Amniotic stem cell (primary cell): ENCODE measurements at regions not wholly inside any gene's neighbourhood (a gene's known extent, or its start where the extent isn't known, plus 50 kb on each side); places are given as distances from the start of the nearest gene placed in this dataset.

Experiments
- DNase-seq: peaks from one replicate; lab custom pipeline; 2025; lab: John Stamatoyannopoulos, UW

- no peak for DNase-seq
These were observed 63.8 kb downstream of the MRPL46 start for GRCh38 chr15:88403351-88403791.

GRCh38 chr15:88401996-88402656 lies 65.1 kb downstream of the MRPL46 start:
- no peak for DNase-seq

DNA sequence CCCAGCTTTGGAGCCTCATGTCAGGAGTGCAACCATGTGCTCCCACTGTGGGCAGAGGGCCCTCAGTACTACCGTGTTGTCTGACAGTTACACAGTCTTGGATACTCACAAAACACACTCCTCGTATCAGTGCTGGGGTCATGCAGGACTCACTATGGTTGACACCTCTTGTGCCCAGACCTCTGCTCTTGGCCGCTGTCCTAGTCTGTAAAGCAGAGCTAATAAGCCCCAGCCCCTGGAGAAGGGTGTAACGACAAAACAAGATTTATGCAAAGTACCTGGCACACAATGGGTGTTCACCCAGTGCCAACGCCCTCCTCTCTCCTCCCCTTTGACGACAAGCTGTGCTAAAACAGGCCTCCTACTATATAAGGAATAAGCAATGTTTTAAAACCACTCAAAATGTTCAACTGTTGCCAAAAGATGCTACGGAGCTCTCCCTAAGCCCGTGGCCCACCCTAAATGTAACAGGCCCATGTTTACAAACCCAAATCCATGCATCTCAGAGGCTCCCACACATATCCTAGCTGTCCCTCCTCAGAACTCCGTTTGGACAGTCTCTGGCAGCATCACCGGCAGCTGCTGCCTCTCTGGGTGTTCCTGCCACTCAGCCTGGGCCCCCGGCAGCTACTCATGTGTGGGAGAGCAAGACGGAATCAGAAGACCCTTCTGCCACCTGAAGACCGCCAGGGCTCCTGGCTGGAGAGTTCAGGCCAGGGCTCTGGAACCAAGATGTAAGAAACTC lies 65.8 kb downstream of the MRPL46 start:
- DNase-seq, result no peak

GRCh38 chr15:88400591-88401250 lies 66.5 kb downstream of the MRPL46 start:
- DNase-seq, result no peak

DNA sequence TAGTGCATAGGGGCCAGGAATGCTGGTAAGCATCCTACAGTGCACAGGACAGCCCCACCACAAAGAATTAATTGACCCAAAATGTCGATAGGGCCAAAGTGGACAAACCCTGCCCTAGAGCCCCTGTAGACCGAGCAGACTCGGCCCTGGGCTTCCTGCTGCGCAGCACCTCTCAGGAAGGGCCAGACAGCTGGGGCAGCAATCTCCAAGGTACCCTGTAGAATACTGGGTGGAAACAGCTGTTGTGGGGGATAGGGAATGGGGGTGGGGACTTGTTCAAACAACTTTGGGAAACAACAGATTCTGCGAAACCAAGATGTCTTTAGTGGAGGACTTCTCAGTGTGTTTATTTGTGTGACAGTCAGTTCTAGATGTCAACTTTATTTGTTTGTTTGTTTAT lies 67.1 kb downstream of the MRPL46 start:
- DNase-seq, result no peak

- no peak for DNase-seq
These were observed 68.0 kb downstream of the MRPL46 start for GRCh38 chr15:88399021-88399685.

GRCh38 chr15:88398011-88398410 lies 69.2 kb downstream of the MRPL46 start:
- no peak for DNase-seq

- no peak for DNase-seq
These were observed 69.7 kb downstream of the MRPL46 start for GRCh38 chr15:88397506-88397905.

GRCh38 chr15:88395872-88396781 lies 71.1 kb downstream of the MRPL46 start:
- no peak for DNase-seq

DNA sequence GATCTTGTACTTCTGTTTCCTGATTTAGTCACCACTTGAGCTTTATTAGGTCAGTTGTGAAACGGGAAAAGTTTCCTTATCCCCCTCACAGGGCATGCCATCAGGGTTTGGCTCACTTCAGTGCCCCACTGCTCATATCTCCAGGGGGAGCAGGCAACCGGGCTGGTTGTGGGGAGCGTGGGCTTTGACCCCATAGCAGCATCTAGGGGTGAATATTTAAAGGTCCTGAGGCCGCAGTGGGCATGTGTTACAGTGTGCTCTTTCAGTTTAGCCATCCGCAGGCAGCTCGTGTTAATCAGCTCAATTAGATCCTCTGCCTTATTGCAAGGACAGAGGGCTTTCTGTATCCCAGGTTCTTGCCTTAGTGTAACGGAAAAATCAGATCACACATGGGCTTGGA lies 71.9 kb downstream of the MRPL46 start:
- DNase-seq, result no peak

GRCh38 chr15:88394553-88395145 lies 72.5 kb downstream of the MRPL46 start:
- DNase-seq, result no peak

GRCh38 chr15:88393719-88394519 lies 73.3 kb downstream of the MRPL46 start:
- DNase-seq, result no peak

- DNase-seq, result no peak
These were observed 75.5 kb downstream of the MRPL46 start for GRCh38 chr15:88391700-88392099.

- DNase-seq, result no peak
These were observed 76.2 kb downstream of the MRPL46 start for GRCh38 chr15:88391006-88391405.

DNA sequence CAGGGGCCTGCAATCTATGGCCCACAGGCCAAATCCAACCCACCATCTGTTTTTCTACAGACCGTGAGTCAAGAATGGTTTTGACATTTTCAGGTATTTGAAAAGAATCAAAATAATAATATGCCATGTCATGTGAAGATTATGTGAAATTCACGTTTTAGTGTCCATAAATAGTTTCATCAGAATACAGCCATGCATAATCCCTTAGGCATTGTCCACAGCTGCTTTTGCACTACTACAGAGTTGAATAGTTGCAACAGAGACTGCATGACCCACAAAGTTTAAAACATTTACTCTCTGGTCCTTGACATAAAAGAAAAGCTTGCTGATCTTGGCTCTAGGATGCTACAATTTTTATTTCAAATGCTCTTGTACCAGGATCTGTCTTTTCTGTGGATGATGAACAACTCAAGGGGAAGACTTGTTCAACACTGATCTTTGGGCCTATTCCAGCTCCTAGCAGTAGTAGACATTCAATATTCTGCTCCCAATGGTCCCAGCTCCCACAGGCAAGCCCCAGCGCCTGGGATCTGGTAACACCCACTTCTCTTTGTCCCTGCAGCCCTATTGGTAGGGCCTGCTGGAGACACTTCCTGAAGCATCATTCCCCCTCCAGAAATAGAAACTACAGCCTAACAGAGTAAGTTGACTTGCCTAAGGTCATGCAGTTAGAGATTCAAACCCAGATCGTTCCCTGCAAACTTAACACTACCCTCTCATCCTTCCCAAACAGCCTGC lies 76.9 kb downstream of the MRPL46 start:
- no peak for DNase-seq

GRCh38 chr15:88389120-88389519 lies 78.1 kb downstream of the MRPL46 start:
- no peak for DNase-seq

GRCh38 chr15:88388686-88389085 lies 78.5 kb downstream of the MRPL46 start:
- DNase-seq, result no peak

DNA sequence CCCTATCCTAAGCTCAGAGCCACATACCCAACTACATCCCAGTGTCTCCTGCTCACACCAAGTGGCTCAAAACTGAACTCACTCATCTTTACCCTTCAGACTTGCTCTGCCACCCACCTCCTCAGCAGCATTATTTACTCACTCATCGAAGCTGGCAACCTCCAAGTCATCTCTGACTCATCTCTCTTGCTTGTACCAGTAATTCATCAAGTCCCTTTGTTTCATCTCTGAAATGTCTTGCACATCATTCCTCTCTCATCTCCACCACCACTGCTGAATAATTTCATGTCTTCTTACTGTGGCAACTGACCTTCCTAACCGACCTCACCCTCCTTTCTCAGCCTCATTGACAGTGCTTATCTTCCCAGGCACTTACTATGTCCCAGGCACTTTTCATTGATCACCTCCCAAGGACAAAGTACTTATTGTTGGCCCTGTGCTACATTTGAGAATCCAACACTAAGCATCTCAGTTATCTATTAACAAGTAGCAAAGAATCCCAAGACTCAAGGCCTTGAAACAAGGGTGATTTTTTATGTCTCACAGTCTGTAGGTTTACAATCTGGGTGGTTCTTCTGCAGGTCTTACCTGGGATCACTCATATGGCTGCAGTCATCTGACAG lies 82.0 kb downstream of the MRPL46 start:
- peak; percentile 20 for DNase-seq

DNA sequence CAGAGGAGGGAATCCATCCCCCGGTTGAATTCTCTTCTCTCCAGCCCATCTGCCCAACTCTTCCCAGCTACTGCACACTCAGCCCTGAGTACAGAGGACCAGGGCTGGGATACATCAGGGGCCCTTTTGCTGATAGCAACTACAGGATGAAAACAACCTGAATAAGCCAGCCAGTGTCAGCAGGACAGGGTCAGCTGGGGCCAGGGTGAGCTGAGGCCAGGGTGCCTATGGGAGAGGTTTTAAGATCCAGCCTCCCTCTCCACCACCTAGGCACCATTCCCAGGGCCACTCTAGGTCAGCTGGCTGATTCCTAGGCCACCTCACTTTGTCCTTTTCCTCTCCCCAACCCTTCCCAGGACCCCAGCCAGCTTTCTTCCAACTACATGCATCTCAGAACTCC lies 83.8 kb downstream of the MRPL46 start:
- DNase-seq, result no peak
